NB4 (cell line): ENCODE measurements at regions not wholly inside any gene's neighbourhood (a gene's known extent, or its start where the extent isn't known, plus 50 kb on each side); places are given as distances from the start of the nearest gene placed in this dataset.

Experiments used
- MYC ChIP-seq: IDR thresholded peaks from 2 replicates; pipeline ENCODE4 v1.6.1; 2011; ENCODE audit warnings: low read depth, low read length
- TF ChIP-seq, protein P1 (sequence below): IDR thresholded peaks from one replicate; pipeline ENCODE4 v1.5.1; 2012; ENCODE audit warnings: low read depth, low read length
- TF ChIP-seq, protein P2 (sequence below): IDR thresholded peaks from 2 replicates; pipeline ENCODE4 v1.6.1; 2011; ENCODE audit warnings: low read depth, low read length

DNA sequence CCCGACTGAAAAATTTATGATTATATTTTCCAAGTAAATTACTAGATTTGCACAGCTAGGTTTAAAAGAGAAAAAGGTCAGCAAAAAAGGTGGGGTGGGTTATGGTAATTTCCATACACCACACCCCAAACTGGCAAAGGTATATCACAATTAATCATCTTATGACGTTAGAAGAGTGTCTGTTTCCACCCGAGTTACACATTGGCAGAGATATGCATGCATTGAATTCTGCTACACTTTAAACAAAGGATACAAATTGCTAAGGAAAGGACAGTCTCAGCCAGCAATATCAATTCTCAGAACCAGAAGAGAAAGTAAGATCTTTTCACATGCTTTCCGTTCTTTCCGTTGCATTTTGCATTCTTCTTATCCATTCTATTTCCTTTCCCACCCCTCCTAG, 843.3 kb downstream of the GATA3 start:
- TF ChIP-seq, protein P1, sequence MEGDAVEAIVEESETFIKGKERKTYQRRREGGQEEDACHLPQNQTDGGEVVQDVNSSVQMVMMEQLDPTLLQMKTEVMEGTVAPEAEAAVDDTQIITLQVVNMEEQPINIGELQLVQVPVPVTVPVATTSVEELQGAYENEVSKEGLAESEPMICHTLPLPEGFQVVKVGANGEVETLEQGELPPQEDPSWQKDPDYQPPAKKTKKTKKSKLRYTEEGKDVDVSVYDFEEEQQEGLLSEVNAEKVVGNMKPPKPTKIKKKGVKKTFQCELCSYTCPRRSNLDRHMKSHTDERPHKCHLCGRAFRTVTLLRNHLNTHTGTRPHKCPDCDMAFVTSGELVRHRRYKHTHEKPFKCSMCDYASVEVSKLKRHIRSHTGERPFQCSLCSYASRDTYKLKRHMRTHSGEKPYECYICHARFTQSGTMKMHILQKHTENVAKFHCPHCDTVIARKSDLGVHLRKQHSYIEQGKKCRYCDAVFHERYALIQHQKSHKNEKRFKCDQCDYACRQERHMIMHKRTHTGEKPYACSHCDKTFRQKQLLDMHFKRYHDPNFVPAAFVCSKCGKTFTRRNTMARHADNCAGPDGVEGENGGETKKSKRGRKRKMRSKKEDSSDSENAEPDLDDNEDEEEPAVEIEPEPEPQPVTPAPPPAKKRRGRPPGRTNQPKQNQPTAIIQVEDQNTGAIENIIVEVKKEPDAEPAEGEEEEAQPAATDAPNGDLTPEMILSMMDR: no peak
- TF ChIP-seq MYC: no peak
- TF ChIP-seq, protein P2, sequence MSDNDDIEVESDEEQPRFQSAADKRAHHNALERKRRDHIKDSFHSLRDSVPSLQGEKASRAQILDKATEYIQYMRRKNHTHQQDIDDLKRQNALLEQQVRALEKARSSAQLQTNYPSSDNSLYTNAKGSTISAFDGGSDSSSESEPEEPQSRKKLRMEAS: no peak
